ENCODE measurements at regions not wholly inside any gene's neighbourhood (a gene's known extent, or its start where the extent isn't known, plus 50 kb on each side); places are given as distances from the start of the nearest gene placed in this dataset.
"Not testable (repeated sequence)": the region's sequence is repeated elsewhere in the genome, so short reads cannot be mapped to it uniquely, and the experiment has no call there.

GRCh38 chr7:39758234-39758970 is 135.0 kb downstream of the RALA start:
- H3K4me1 ChIP-seq, result no peaks in the 10 kb centered on the region
- no peaks in the 10 kb centered on the region for H3K9me3 ChIP-seq (ENCODE audit: control insufficient read depth, low read length)
- H3K36me3 ChIP-seq (ENCODE audit: control insufficient read depth, insufficient read depth, low read length), result no peaks in the 10 kb centered on the region
- H3K9ac ChIP-seq, result no peak overlapping the region
- no peaks in the 10 kb centered on the region for H3K27me3 ChIP-seq (ENCODE audit: control insufficient read depth, insufficient read depth, low read length)
- H3K4me3 ChIP-seq (ENCODE audit: low read depth, low read length), result no peak overlapping the region
- TF ChIP-seq, protein P1, sequence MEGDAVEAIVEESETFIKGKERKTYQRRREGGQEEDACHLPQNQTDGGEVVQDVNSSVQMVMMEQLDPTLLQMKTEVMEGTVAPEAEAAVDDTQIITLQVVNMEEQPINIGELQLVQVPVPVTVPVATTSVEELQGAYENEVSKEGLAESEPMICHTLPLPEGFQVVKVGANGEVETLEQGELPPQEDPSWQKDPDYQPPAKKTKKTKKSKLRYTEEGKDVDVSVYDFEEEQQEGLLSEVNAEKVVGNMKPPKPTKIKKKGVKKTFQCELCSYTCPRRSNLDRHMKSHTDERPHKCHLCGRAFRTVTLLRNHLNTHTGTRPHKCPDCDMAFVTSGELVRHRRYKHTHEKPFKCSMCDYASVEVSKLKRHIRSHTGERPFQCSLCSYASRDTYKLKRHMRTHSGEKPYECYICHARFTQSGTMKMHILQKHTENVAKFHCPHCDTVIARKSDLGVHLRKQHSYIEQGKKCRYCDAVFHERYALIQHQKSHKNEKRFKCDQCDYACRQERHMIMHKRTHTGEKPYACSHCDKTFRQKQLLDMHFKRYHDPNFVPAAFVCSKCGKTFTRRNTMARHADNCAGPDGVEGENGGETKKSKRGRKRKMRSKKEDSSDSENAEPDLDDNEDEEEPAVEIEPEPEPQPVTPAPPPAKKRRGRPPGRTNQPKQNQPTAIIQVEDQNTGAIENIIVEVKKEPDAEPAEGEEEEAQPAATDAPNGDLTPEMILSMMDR (IDR thresholded peaks at IDR 0.05), result no peak
- peaks cover 2% of the 10 kb centered on the region for H3K79me2 ChIP-seq
- no peak overlapping the region for H3K27ac ChIP-seq
- no peak overlapping the region for H2AFZ ChIP-seq
- no peak overlapping the region for H3K4me2 ChIP-seq (ENCODE audit: low read length)

- no peak overlapping the region for H3K4me3 ChIP-seq (ENCODE audit: low read depth, low read length)
- no peaks in the 10 kb centered on the region for H3K4me1 ChIP-seq
- H2AFZ ChIP-seq, result no peak overlapping the region
- no peaks in the 10 kb centered on the region for H3K27me3 ChIP-seq (ENCODE audit: control insufficient read depth, insufficient read depth, low read length)
- H3K9me3 ChIP-seq (ENCODE audit: control insufficient read depth, low read length), result no peaks in the 10 kb centered on the region
- H3K4me2 ChIP-seq (ENCODE audit: low read length), result no peak overlapping the region
- H3K27ac ChIP-seq, result no peak overlapping the region
- TF ChIP-seq, protein P1 (IDR thresholded peaks at IDR 0.05), result no peak
- H3K36me3 ChIP-seq (ENCODE audit: control insufficient read depth, insufficient read depth, low read length), result no peaks in the 10 kb centered on the region
- peaks cover 2% of the 10 kb centered on the region for H3K79me2 ChIP-seq
- H3K9ac ChIP-seq, result no peak overlapping the region
These were observed 138.1 kb downstream of the RALA start for GRCh38 chr7:39761449-39761848.

GRCh38 chr7:39762466-39762865 is 139.1 kb downstream of the RALA start:
- H3K79me2 ChIP-seq; H3K27ac ChIP-seq; H3K9me3 ChIP-seq (ENCODE audit: control insufficient read depth, low read length); H3K36me3 ChIP-seq (ENCODE audit: control insufficient read depth, insufficient read depth, low read length); H3K4me3 ChIP-seq (ENCODE audit: low read depth, low read length); H3K4me2 ChIP-seq (ENCODE audit: low read length); H2AFZ ChIP-seq; H3K27me3 ChIP-seq (ENCODE audit: control insufficient read depth, insufficient read depth, low read length); H3K9ac ChIP-seq; H3K4me1 ChIP-seq: not testable (repeated sequence)

DNA sequence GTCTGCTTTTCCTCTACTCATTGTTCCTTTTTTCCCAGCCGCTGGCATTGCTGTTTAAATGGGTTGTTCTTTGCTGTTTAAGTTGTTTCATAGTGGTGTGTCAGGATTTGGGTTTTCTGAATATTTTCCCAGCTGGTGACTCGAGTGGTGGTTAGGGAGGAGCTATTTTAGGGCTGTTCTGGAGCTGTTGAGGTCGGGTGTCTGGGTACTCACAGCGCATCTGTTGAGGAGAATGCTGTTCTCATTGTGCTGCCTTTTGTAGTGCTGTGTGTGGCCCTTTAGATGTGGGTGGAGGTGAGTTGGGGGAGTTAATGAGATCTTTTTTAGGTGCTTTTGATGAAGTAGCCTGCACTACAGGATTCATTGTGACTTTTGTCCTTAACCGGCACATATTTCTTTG is 139.5 kb downstream of the RALA start:
- not testable (repeated sequence) for H3K27me3 ChIP-seq (ENCODE audit: control insufficient read depth, insufficient read depth, low read length); H3K4me3 ChIP-seq (ENCODE audit: low read depth, low read length); H3K27ac ChIP-seq; H3K4me2 ChIP-seq (ENCODE audit: low read length); H2AFZ ChIP-seq; H3K9ac ChIP-seq; H3K36me3 ChIP-seq (ENCODE audit: control insufficient read depth, insufficient read depth, low read length); H3K79me2 ChIP-seq; H3K4me1 ChIP-seq; H3K9me3 ChIP-seq (ENCODE audit: control insufficient read depth, low read length)

DNA sequence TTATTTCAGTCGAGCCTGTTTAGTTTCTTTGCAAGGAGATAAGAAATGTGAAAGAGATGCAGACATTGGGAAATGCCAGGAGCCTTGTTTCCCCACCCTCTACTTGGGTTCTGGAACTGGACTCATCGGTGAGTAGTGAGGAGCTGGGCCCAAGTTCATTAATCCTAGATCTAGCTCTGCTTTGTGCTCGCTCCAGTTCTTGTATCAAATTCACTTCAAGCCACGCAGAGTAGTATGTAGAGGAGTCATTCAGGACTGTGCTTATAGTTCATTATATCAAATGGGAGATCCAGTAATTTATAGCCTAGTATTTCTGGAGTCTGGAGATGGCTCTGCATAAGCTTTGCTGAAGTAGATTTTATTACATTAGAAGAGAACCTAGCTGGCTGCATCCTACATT is 142.5 kb downstream of the RALA start:
- not testable (repeated sequence) for H3K36me3 ChIP-seq (ENCODE audit: control insufficient read depth, insufficient read depth, low read length); H2AFZ ChIP-seq; H3K27me3 ChIP-seq (ENCODE audit: control insufficient read depth, insufficient read depth, low read length); H3K27ac ChIP-seq; H3K9me3 ChIP-seq (ENCODE audit: control insufficient read depth, low read length); H3K4me3 ChIP-seq (ENCODE audit: low read depth, low read length); H3K4me2 ChIP-seq (ENCODE audit: low read length); H3K79me2 ChIP-seq; H3K9ac ChIP-seq; H3K4me1 ChIP-seq

- H2AFZ ChIP-seq; H3K79me2 ChIP-seq; H3K4me3 ChIP-seq (ENCODE audit: low read depth, low read length); H3K27me3 ChIP-seq (ENCODE audit: control insufficient read depth, insufficient read depth, low read length); H3K4me1 ChIP-seq; H3K36me3 ChIP-seq (ENCODE audit: control insufficient read depth, insufficient read depth, low read length); H3K4me2 ChIP-seq (ENCODE audit: low read length); H3K9me3 ChIP-seq (ENCODE audit: control insufficient read depth, low read length); H3K27ac ChIP-seq; H3K9ac ChIP-seq: not testable (repeated sequence)
These were observed 145.1 kb downstream of the RALA start for GRCh38 chr7:39768439-39768838.

DNA sequence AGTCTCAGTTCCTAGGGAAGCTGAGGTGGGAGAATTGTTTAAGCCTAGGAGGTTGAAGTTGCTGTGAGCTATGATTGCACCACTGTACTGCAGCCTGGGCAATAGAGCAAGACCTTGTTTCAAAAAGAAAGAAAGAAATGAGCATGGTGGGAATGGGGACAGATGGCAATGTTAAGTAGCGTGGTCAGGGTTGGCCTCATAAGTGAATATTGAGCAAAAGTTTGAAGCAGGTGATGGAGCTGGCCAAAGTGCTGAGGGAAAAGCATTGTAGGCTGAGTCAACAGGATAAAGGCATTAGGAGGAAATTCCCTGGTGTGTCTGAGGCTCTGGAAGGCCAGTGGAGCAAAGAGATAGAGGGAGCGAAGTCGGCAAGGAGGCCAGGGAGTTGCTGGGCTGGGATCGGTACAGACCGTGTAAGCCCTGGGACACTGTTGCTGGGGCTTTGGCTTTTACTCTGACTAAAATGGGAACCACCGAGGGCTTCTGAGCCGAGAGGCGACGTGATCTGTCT is 151.0 kb downstream of the RALA start:
- not testable (repeated sequence) for H3K27ac ChIP-seq; H3K4me1 ChIP-seq; H3K4me2 ChIP-seq (ENCODE audit: low read length); H3K27me3 ChIP-seq (ENCODE audit: control insufficient read depth, insufficient read depth, low read length); H2AFZ ChIP-seq; H3K4me3 ChIP-seq (ENCODE audit: low read depth, low read length); H3K9me3 ChIP-seq (ENCODE audit: control insufficient read depth, low read length); H3K79me2 ChIP-seq; H3K36me3 ChIP-seq (ENCODE audit: control insufficient read depth, insufficient read depth, low read length); H3K9ac ChIP-seq

GRCh38 chr7:39781557-39781956 is 158.2 kb downstream of the RALA start:
- H3K4me3 ChIP-seq (ENCODE audit: low read depth, low read length); H3K9me3 ChIP-seq (ENCODE audit: control insufficient read depth, low read length); H2AFZ ChIP-seq; H3K36me3 ChIP-seq (ENCODE audit: control insufficient read depth, insufficient read depth, low read length); H3K79me2 ChIP-seq; H3K27ac ChIP-seq; H3K27me3 ChIP-seq (ENCODE audit: control insufficient read depth, insufficient read depth, low read length); H3K4me1 ChIP-seq; H3K4me2 ChIP-seq (ENCODE audit: low read length); H3K9ac ChIP-seq: not testable (repeated sequence)

GRCh38 chr7:39786440-39786839 is 163.1 kb downstream of the RALA start:
- not testable (repeated sequence) for H3K27me3 ChIP-seq (ENCODE audit: control insufficient read depth, insufficient read depth, low read length); H3K9me3 ChIP-seq (ENCODE audit: control insufficient read depth, low read length); H3K4me2 ChIP-seq (ENCODE audit: low read length); H3K79me2 ChIP-seq; H3K4me3 ChIP-seq (ENCODE audit: low read depth, low read length); H2AFZ ChIP-seq; H3K27ac ChIP-seq; H3K36me3 ChIP-seq (ENCODE audit: control insufficient read depth, insufficient read depth, low read length); H3K4me1 ChIP-seq; H3K9ac ChIP-seq

Measured in parathyroid adenoma (tissue), 2 donors.